GM23248 (cell line): ENCODE measurements at regions not wholly inside any gene's neighbourhood (a gene's known extent, or its start where the extent isn't known, plus 50 kb on each side); places are given as distances from the start of the nearest gene placed in this dataset.

Source experiments
- DNase-seq: peaks from one replicate; pipeline ENCODE4 v3.0.0-alpha.2; 2015
- H2AFZ ChIP-seq: fragments of 200-600 bp; sonication (generic); 2 replicates; pipeline ENCODE4 v1.6.1; 2016; ENCODE audit warnings: antibody characterized with exemption
- H3F3A ChIP-seq: fragments of 200-600 bp; sonication (generic); 2 replicates; pipeline ENCODE4 v1.6.1; 2016; ENCODE audit warnings: mild to moderate bottlenecking, antibody characterized with exemption, mixed run types; ENCODE audit not compliant: insufficient read depth
- H3K27ac ChIP-seq: fragments of 200-600 bp; sonication (generic); 2 replicates; pipeline ENCODE4 v1.5.1; 2016; ENCODE audit warnings: mild to moderate bottlenecking
- H3K27me3 ChIP-seq: fragments of 200-600 bp; sonication (generic); replicated peaks from 2 replicates; pipeline ENCODE4 v1.6.1; 2016; ENCODE audit warnings: mild to moderate bottlenecking; ENCODE audit not compliant: insufficient read depth
- H3K36me3 ChIP-seq: fragments of 200-600 bp; sonication (generic); 2 replicates; pipeline ENCODE4 v1.6.1; 2016; ENCODE audit warnings: low read depth, mild to moderate bottlenecking
- H3K4me1 ChIP-seq: fragments of 200-600 bp; sonication (generic); 2 replicates; pipeline ENCODE4 v1.6.1; 2016; ENCODE audit warnings: mild to moderate bottlenecking; ENCODE audit not compliant: insufficient read depth
- H3K4me2 ChIP-seq: fragments of 200-600 bp; sonication (generic); one replicate; pipeline ENCODE4 v1.6.1; 2016; ENCODE audit warnings: mild to moderate bottlenecking; ENCODE audit not compliant: unreplicated experiment
- H3K4me3 ChIP-seq: fragments of 200-600 bp; sonication (generic); 2 replicates; pipeline ENCODE4 v1.5.1; 2016; ENCODE audit warnings: mild to moderate bottlenecking
- H3K79me2 ChIP-seq: fragments of 200-600 bp; sonication (generic); 2 replicates; pipeline ENCODE4 v1.6.1; 2016; ENCODE audit warnings: mild to moderate bottlenecking; ENCODE audit not compliant: insufficient read depth
- H3K9ac ChIP-seq: fragments of 200-600 bp; sonication (generic); 2 replicates; pipeline ENCODE4 v1.6.1; 2016; ENCODE audit warnings: mild to moderate bottlenecking
- H3K9me2 ChIP-seq: fragments of 200-600 bp; sonication (generic); 2 replicates; pipeline ENCODE4 v1.6.1; 2016; ENCODE audit warnings: mixed run types, mild to moderate bottlenecking, moderate library complexity; ENCODE audit not compliant: insufficient read depth
- H3K9me3 ChIP-seq: fragments of 200-600 bp; sonication (generic); one replicate; pipeline ENCODE4 v1.6.1; 2017; ENCODE audit warnings: low read depth
- H4K20me1 ChIP-seq: fragments of 200-600 bp; sonication (generic); 2 replicates; pipeline ENCODE4 v1.6.0; 2016; ENCODE audit not compliant: insufficient read depth
- EZH2 ChIP-seq: fragments of 200-600 bp; sonication (generic); IDR thresholded peaks from 2 replicates; pipeline ENCODE4 v1.6.1; 2018; ENCODE audit warnings: antibody characterized with exemption, mild to moderate bottlenecking; ENCODE audit not compliant: insufficient read depth, poor library complexity, severe bottlenecking
- EZH2phosphoT487 ChIP-seq: fragments of 200-600 bp; sonication (generic); IDR thresholded peaks from 2 replicates; pipeline ENCODE4 v1.6.1; 2018; ENCODE audit warnings: antibody characterized with exemption, moderate library complexity, mild to moderate bottlenecking, low read depth; ENCODE audit not compliant: insufficient read depth
- WGBS, 2 experiments: methylation state at CpG; one replicate each; pipeline ENCODE4 v1.1.6; 2015 to 2017; ENCODE audit warnings: low lambda C conversion rate in 2 of 2, low coverage in 1 of 2; ENCODE audit errors: missing lambda C conversion rate in 2 of 2; 5-methylcytosine and 5-hydroxymethylcytosine counted together
- in situ Hi-C: fragments of 300-500 bp; cut with MboI; formaldehyde crosslinking; loops from 2 replicates; pipeline ENCODE4 v1.15.0; 2020

GRCh38 chr12:54759751-54760150, 94.6 kb upstream of the MUCL1 start:
- Histone ChIP-seq H3K36me3 (no peaks in the 10 kb centered on the region), H3K79me2 (no peaks in the 10 kb centered on the region), H3F3A (no peaks in the 10 kb centered on the region), H3K4me3 (no peak overlapping the region), H3K9me3 (no peaks in the 10 kb centered on the region), H3K9ac (no peak overlapping the region), H2AFZ (no peak overlapping the region), H3K4me1 (no peaks in the 10 kb centered on the region), H3K27ac (no peak overlapping the region), H3K9me2 (no peaks in the 10 kb centered on the region), H3K27me3 (no peaks in the 10 kb centered on the region; the same call in 1 of the 2 replicates), H3K4me2 (no peak overlapping the region), H4K20me1 (no peaks in the 10 kb centered on the region)
- DNase-seq = peak; percentile 47
- in situ Hi-C loops = no loop called here
- TF ChIP-seq EZH2phosphoT487 = no peak
- TF ChIP-seq EZH2 = no peak
- 20 to 29% methylated on average over 1 of the region's 1 CpG for WGBS, 2 experiments

- no peaks in the 10 kb centered on the region; the same call in 1 of the 2 replicates for H3K27me3 ChIP-seq
- no peak overlapping the region for H2AFZ ChIP-seq
- 22 to 38% methylated on average over 1 of the region's 1 CpG for WGBS, 2 experiments
- no peaks in the 10 kb centered on the region for H3K9me3 ChIP-seq
- no peak for TF ChIP-seq EZH2
- H3K27ac ChIP-seq = no peak overlapping the region
- in situ Hi-C loops = no loop called here
- H3K4me1 ChIP-seq = no peaks in the 10 kb centered on the region
- DNase-seq = no peak
- H3K9ac ChIP-seq = no peak overlapping the region
- no peaks in the 10 kb centered on the region for H3K36me3 ChIP-seq
- H3K9me2 ChIP-seq = no peaks in the 10 kb centered on the region
- H3K4me2 ChIP-seq = no peak overlapping the region
- no peaks in the 10 kb centered on the region for H3F3A ChIP-seq
- no peaks in the 10 kb centered on the region for H3K79me2 ChIP-seq
- no peaks in the 10 kb centered on the region for H4K20me1 ChIP-seq
- H3K4me3 ChIP-seq = no peak overlapping the region
Measured at GRCh38 chr12:54751493-54751892, 102.8 kb upstream of the MUCL1 start.

GRCh38 chr12:54749191-54749818, 101.1 kb upstream of the DCD start:
- in situ Hi-C loops = loop anchor here (10.0 kb wide), 1 partner anchor 215 kb away; no protein-coding TSS in a partner anchor
- Histone ChIP-seq H3K79me2 (no peaks in the 10 kb centered on the region), H3K36me3 (no peaks in the 10 kb centered on the region), H3K4me3 (no peak overlapping the region), H3F3A (no peaks in the 10 kb centered on the region), H3K27me3 (no peaks in the 10 kb centered on the region; the same call in 1 of the 2 replicates), H3K4me2 (no peak overlapping the region), H3K4me1 (no peaks in the 10 kb centered on the region), H3K9me3 (no peaks in the 10 kb centered on the region), H4K20me1 (no peaks in the 10 kb centered on the region), H3K9ac (no peak overlapping the region), H3K9me2 (no peaks in the 10 kb centered on the region), H3K27ac (no peak overlapping the region), H2AFZ (no peak overlapping the region)
- DNase-seq = peak; percentile 62
- TF ChIP-seq EZH2phosphoT487 (no peak), EZH2 (no peak)
- WGBS, 2 experiments = 9 to 14% methylated on average over 5 of the region's 5 CpGs

GRCh38 chr12:54744590-54744989, 96.4 kb upstream of the DCD start:
- no peak overlapping the region for H3K4me2 ChIP-seq
- no peaks in the 10 kb centered on the region for H3K9me2 ChIP-seq
- H3K79me2 ChIP-seq = no peaks in the 10 kb centered on the region
- in situ Hi-C loops = loop anchor here (10.0 kb wide), 1 partner anchor 220 kb away; no protein-coding TSS in a partner anchor
- H3K27me3 ChIP-seq = no peaks in the 10 kb centered on the region
- no peak overlapping the region for H3K27ac ChIP-seq
- no peaks in the 10 kb centered on the region for H3F3A ChIP-seq
- no peak for TF ChIP-seq EZH2
- no peak for TF ChIP-seq EZH2phosphoT487
- no peaks in the 10 kb centered on the region for H3K36me3 ChIP-seq
- WGBS, 2 experiments = 8 to 15% methylated on average over 2 of the region's 2 CpGs
- no peak overlapping the region for H3K4me3 ChIP-seq
- no peak for DNase-seq
- H2AFZ ChIP-seq = no peak overlapping the region
- no peaks in the 10 kb centered on the region for H3K4me1 ChIP-seq
- H4K20me1 ChIP-seq = no peaks in the 10 kb centered on the region
- no peak overlapping the region for H3K9ac ChIP-seq
- H3K9me3 ChIP-seq = no peaks in the 10 kb centered on the region

- TF ChIP-seq EZH2 = no peak
- TF ChIP-seq EZH2phosphoT487 = no peak
- no peaks in the 10 kb centered on the region for H3K4me1 ChIP-seq
- no peak overlapping the region for H3K9ac ChIP-seq
- in situ Hi-C loops = loop anchor here (10.0 kb wide), 1 partner anchor 224 kb away; no protein-coding TSS in a partner anchor
- DNase-seq = no peak
- no peaks in the 10 kb centered on the region for H3K9me3 ChIP-seq
- H3K4me2 ChIP-seq = no peak overlapping the region
- H4K20me1 ChIP-seq = no peaks in the 10 kb centered on the region
- no peaks in the 10 kb centered on the region for H3K9me2 ChIP-seq
- H2AFZ ChIP-seq = no peak overlapping the region
- H3F3A ChIP-seq = no peaks in the 10 kb centered on the region
- no peaks in the 10 kb centered on the region for H3K36me3 ChIP-seq
- H3K4me3 ChIP-seq = no peak overlapping the region
- WGBS, 2 experiments = 0 to 19% methylated on average over 1 of the region's 1 CpG
- H3K27me3 ChIP-seq = no peaks in the 10 kb centered on the region; the same call in 1 of the 2 replicates
- no peaks in the 10 kb centered on the region for H3K79me2 ChIP-seq
- no peak overlapping the region for H3K27ac ChIP-seq
Measured at GRCh38 chr12:54740882-54741281, 92.7 kb upstream of the DCD start.
